Liver (tissue), 3 donors: ENCODE measurements at regions not wholly inside any gene's neighbourhood (a gene's known extent, or its start where the extent isn't known, plus 50 kb on each side); places are given as distances from the start of the nearest gene placed in this dataset.

Source experiments
- EGR1 ChIP-seq, 2 donors: IDR thresholded peaks; 2 replicates each; pipeline ENCODE4 v1.6.1; 2016 to 2018; ENCODE audit warnings: antibody characterized with exemption in 2 of 2, low read depth in 2 of 2
- GABPA ChIP-seq, 2 donors: IDR thresholded peaks in 1 of 2; conservative IDR thresholded peaks in 1 of 2; 2 replicates each; pipeline ENCODE4 v1.6.1; 2016; ENCODE audit warnings: antibody characterized with exemption in 2 of 2, mild to moderate bottlenecking in 1 of 2, moderate library complexity in 1 of 2
- JUND ChIP-seq, 2 donors: IDR thresholded peaks; 2 replicates each; pipeline ENCODE4 v1.6.1; 2016; ENCODE audit warnings: antibody characterized with exemption in 2 of 2
- TF ChIP-seq, protein P1 (sequence below): fragments of 150-350 bp; IDR thresholded peaks from 2 replicates; pipeline ENCODE4 v1.5.1; 2017; ENCODE audit warnings: improper control_type of control experiment, low read depth, low read length; ENCODE audit not compliant: missing input control
- TF ChIP-seq, protein P2 (sequence below): IDR thresholded peaks from 2 replicates; pipeline ENCODE4 v1.6.1; 2016; ENCODE audit warnings: antibody characterized with exemption
- TF ChIP-seq, protein P3 (sequence below): IDR thresholded peaks from 2 replicates; pipeline ENCODE4 v1.6.1; 2016; ENCODE audit warnings: antibody characterized with exemption
- donor health status: healthy.
- donor health status: healthy.

DNA sequence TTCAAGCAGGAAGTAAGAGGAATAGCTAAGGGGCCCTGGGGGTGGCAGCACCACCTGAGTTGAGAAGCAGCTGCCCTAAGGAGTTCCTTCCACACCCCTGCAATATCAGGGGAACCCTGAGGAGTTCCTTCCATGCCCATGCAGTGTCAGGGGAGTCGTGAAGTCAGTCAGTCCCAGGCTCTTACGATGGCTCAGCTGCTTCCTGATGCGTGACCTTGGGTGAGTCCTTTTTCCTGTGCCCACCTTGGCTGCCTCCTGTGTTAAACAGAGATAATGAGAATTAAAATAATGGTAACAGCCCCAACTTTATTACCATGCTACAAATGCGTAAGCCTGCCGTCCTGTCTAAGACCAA is 181.1 kb downstream of the MIAT start:
- TF ChIP-seq, protein P1, sequence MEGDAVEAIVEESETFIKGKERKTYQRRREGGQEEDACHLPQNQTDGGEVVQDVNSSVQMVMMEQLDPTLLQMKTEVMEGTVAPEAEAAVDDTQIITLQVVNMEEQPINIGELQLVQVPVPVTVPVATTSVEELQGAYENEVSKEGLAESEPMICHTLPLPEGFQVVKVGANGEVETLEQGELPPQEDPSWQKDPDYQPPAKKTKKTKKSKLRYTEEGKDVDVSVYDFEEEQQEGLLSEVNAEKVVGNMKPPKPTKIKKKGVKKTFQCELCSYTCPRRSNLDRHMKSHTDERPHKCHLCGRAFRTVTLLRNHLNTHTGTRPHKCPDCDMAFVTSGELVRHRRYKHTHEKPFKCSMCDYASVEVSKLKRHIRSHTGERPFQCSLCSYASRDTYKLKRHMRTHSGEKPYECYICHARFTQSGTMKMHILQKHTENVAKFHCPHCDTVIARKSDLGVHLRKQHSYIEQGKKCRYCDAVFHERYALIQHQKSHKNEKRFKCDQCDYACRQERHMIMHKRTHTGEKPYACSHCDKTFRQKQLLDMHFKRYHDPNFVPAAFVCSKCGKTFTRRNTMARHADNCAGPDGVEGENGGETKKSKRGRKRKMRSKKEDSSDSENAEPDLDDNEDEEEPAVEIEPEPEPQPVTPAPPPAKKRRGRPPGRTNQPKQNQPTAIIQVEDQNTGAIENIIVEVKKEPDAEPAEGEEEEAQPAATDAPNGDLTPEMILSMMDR: no peak
- TF ChIP-seq GABPA (IDR thresholded peaks at IDR 0.05 in 1 of 2, conservative IDR thresholded peaks at IDR 0.05 in 1 of 2): no peak
- TF ChIP-seq EGR1 (IDR thresholded peaks at IDR 0.05; ENCODE audit: low read depth in 2 of 2): no peak
- TF ChIP-seq, protein P2, sequence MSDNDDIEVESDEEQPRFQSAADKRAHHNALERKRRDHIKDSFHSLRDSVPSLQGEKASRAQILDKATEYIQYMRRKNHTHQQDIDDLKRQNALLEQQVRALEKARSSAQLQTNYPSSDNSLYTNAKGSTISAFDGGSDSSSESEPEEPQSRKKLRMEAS: no peak
- TF ChIP-seq, protein P3, sequence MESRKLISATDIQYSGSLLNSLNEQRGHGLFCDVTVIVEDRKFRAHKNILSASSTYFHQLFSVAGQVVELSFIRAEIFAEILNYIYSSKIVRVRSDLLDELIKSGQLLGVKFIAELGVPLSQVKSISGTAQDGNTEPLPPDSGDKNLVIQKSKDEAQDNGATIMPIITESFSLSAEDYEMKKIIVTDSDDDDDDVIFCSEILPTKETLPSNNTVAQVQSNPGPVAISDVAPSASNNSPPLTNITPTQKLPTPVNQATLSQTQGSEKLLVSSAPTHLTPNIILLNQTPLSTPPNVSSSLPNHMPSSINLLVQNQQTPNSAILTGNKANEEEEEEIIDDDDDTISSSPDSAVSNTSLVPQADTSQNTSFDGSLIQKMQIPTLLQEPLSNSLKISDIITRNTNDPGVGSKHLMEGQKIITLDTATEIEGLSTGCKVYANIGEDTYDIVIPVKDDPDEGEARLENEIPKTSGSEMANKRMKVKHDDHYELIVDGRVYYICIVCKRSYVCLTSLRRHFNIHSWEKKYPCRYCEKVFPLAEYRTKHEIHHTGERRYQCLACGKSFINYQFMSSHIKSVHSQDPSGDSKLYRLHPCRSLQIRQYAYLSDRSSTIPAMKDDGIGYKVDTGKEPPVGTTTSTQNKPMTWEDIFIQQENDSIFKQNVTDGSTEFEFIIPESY: no peak
- no peak for TF ChIP-seq JUND (IDR thresholded peaks at IDR 0.05)
